ENCODE measurements at regions not wholly inside any gene's neighbourhood (a gene's known extent, or its start where the extent isn't known, plus 50 kb on each side); places are given as distances from the start of the nearest gene placed in this dataset.

DNA sequence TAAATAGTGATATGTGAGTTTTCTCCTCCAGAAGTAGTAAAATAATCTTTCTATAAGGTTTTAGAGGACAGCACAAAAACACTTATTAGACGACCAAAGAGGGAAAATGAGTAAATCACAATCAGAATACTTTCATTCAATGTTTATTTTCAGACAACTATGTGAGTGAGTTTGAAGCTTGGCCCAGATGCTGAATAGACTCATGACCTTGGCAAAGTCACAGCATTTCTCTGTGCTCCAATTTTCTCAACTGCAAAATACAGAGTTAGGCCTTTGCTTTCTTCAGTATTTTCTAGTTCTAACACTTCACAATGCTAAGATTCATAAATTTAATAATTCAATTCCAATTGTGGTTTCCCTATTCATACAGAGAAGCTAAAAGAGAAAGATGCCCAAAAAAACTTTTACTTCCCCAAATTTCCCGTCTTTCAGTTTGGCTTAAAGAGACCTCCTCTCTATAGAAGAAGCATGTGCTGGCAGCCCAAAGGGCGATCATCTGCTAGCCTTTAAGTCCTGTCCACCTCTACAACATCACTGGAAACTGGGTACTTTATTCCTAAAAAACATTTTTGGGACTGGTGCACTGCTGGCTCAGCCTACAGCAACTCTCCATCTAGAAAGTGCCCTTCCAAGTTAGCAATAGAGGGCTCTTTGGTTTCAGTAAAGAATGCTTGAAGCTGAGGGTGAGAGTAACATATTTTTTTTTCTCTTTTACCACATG lies 116.8 kb upstream of the GORAB start:
- TF ChIP-seq POLR2A (IDR thresholded peaks at IDR 0.05) = no peak
- TF ChIP-seq, protein P1, sequence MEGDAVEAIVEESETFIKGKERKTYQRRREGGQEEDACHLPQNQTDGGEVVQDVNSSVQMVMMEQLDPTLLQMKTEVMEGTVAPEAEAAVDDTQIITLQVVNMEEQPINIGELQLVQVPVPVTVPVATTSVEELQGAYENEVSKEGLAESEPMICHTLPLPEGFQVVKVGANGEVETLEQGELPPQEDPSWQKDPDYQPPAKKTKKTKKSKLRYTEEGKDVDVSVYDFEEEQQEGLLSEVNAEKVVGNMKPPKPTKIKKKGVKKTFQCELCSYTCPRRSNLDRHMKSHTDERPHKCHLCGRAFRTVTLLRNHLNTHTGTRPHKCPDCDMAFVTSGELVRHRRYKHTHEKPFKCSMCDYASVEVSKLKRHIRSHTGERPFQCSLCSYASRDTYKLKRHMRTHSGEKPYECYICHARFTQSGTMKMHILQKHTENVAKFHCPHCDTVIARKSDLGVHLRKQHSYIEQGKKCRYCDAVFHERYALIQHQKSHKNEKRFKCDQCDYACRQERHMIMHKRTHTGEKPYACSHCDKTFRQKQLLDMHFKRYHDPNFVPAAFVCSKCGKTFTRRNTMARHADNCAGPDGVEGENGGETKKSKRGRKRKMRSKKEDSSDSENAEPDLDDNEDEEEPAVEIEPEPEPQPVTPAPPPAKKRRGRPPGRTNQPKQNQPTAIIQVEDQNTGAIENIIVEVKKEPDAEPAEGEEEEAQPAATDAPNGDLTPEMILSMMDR (IDR thresholded peaks at IDR 0.05) = no peak
